ACC112 (cell line): ENCODE measurements at regions not wholly inside any gene's neighbourhood (a gene's known extent, or its start where the extent isn't known, plus 50 kb on each side); places are given as distances from the start of the nearest gene placed in this dataset.

Source experiments
- H2AFZ ChIP-seq: fragments of 200-600 bp; sonication (generic); one replicate; pipeline ENCODE4 v1.6.0; 2017; ENCODE audit warnings: antibody characterized with exemption, low read length; ENCODE audit not compliant: unreplicated experiment
- H3K27ac ChIP-seq: fragments of 200-600 bp; sonication (generic); 2 replicates; pipeline ENCODE4 v1.5.1; 2014; ENCODE audit warnings: low read depth, mild to moderate bottlenecking, antibody characterized with exemption, low read length, moderate library complexity
- H3K27me3 ChIP-seq: fragments of 200-600 bp; sonication (generic); 2 replicates; pipeline ENCODE4 v1.6.1; 2014; ENCODE audit warnings: mild to moderate bottlenecking, antibody characterized with exemption, low read length, moderate library complexity, mixed read lengths; ENCODE audit not compliant: insufficient read depth
- H3K36me3 ChIP-seq: fragments of 200-600 bp; sonication (generic); 2 replicates; pipeline ENCODE4 v1.6.1; 2016; ENCODE audit warnings: mild to moderate bottlenecking, antibody characterized with exemption, low read length, moderate library complexity, mixed read lengths; ENCODE audit not compliant: insufficient read depth
- H3K4me1 ChIP-seq: fragments of 200-600 bp; sonication (generic); one replicate; pipeline ENCODE4 v1.6.1; 2016; ENCODE audit warnings: low read length, mixed read lengths; ENCODE audit not compliant: insufficient read depth, unreplicated experiment, control insufficient read depth
- H3K4me3 ChIP-seq: fragments of 200-600 bp; sonication (generic); 2 replicates; pipeline ENCODE4 v1.5.1; 2014; ENCODE audit warnings: mild to moderate bottlenecking, low read depth, low read length
- H3K79me2 ChIP-seq: fragments of 200-600 bp; sonication (generic); one replicate; pipeline ENCODE4 v1.6.0; 2016; ENCODE audit warnings: low read length; ENCODE audit not compliant: control insufficient read depth, unreplicated experiment, insufficient read depth

- no peaks in the 10 kb centered on the region for H3K36me3 ChIP-seq
- H3K27ac ChIP-seq, result no peak overlapping the region
- no peaks in the 10 kb centered on the region for H3K79me2 ChIP-seq
- no peak overlapping the region for H2AFZ ChIP-seq
- no peaks in the 10 kb centered on the region for H3K4me1 ChIP-seq
- H3K4me3 ChIP-seq, result no peak overlapping the region
- no peaks in the 10 kb centered on the region for H3K27me3 ChIP-seq
These were observed 508.2 kb upstream of the KIF2B start for GRCh38 chr17:53314521-53314920.

GRCh38 chr17:53313746-53314145, 509.0 kb upstream of the KIF2B start:
- Histone ChIP-seq H2AFZ (no peak overlapping the region), H3K27ac (no peak overlapping the region), H3K4me3 (no peak overlapping the region), H3K36me3 (no peaks in the 10 kb centered on the region), H3K79me2 (no peaks in the 10 kb centered on the region), H3K4me1 (no peaks in the 10 kb centered on the region), H3K27me3 (no peaks in the 10 kb centered on the region)

- Histone ChIP-seq H3K27ac (no peak overlapping the region), H2AFZ (no peak overlapping the region), H3K4me3 (no peak overlapping the region), H3K36me3 (no peaks in the 10 kb centered on the region), H3K79me2 (no peaks in the 10 kb centered on the region), H3K27me3 (no peaks in the 10 kb centered on the region), H3K4me1 (no peaks in the 10 kb centered on the region)
These were observed 544.3 kb upstream of the KIF2B start for GRCh38 chr17:53278466-53278865.

GRCh38 chr17:53273126-53273525, 549.6 kb upstream of the KIF2B start:
- no peaks in the 10 kb centered on the region for H3K4me1 ChIP-seq
- H3K27ac ChIP-seq, result no peak overlapping the region
- no peak overlapping the region for H2AFZ ChIP-seq
- no peaks in the 10 kb centered on the region for H3K79me2 ChIP-seq
- no peak overlapping the region for H3K4me3 ChIP-seq
- H3K27me3 ChIP-seq, result no peaks in the 10 kb centered on the region
- H3K36me3 ChIP-seq, result no peaks in the 10 kb centered on the region

GRCh38 chr17:53270936-53271335, 551.8 kb upstream of the KIF2B start:
- Histone ChIP-seq H3K27me3 (no peaks in the 10 kb centered on the region), H3K27ac (no peak overlapping the region), H3K36me3 (no peaks in the 10 kb centered on the region), H3K4me3 (no peak overlapping the region), H3K79me2 (no peaks in the 10 kb centered on the region), H3K4me1 (no peaks in the 10 kb centered on the region), H2AFZ (no peak overlapping the region)

- no peaks in the 10 kb centered on the region for H3K27me3 ChIP-seq
- no peak overlapping the region for H3K27ac ChIP-seq
- no peaks in the 10 kb centered on the region for H3K79me2 ChIP-seq
- H2AFZ ChIP-seq, result no peak overlapping the region
- H3K36me3 ChIP-seq, result no peaks in the 10 kb centered on the region
- H3K4me3 ChIP-seq, result no peak overlapping the region
- H3K4me1 ChIP-seq, result no peaks in the 10 kb centered on the region
These were observed 558.0 kb upstream of the KIF2B start for GRCh38 chr17:53264730-53265129.

GRCh38 chr17:53253956-53254597, 568.6 kb upstream of the KIF2B start:
- no peaks in the 10 kb centered on the region for H3K27me3 ChIP-seq
- H3K4me1 ChIP-seq, result no peaks in the 10 kb centered on the region
- no peaks in the 10 kb centered on the region for H3K79me2 ChIP-seq
- H2AFZ ChIP-seq, result no peak overlapping the region
- H3K27ac ChIP-seq, result no peak overlapping the region
- no peaks in the 10 kb centered on the region for H3K36me3 ChIP-seq
- no peak overlapping the region for H3K4me3 ChIP-seq

- H3K36me3 ChIP-seq, result no peaks in the 10 kb centered on the region
- no peak overlapping the region for H3K27ac ChIP-seq
- no peak overlapping the region for H3K4me3 ChIP-seq
- no peaks in the 10 kb centered on the region for H3K4me1 ChIP-seq
- H3K27me3 ChIP-seq, result no peaks in the 10 kb centered on the region
- H3K79me2 ChIP-seq, result no peaks in the 10 kb centered on the region
- H2AFZ ChIP-seq, result no peak overlapping the region
These were observed 573.7 kb upstream of the KIF2B start for GRCh38 chr17:53249036-53249435.

GRCh38 chr17:53234138-53234537, 588.6 kb upstream of the KIF2B start:
- Histone ChIP-seq H3K4me3 (no peak overlapping the region), H3K4me1 (no peaks in the 10 kb centered on the region), H3K36me3 (no peaks in the 10 kb centered on the region), H3K27ac (no peak overlapping the region), H3K27me3 (no peaks in the 10 kb centered on the region), H3K79me2 (no peaks in the 10 kb centered on the region), H2AFZ (no peak overlapping the region)

- Histone ChIP-seq H3K4me3 (no peak overlapping the region), H2AFZ (no peak overlapping the region), H3K36me3 (no peaks in the 10 kb centered on the region), H3K27ac (no peak overlapping the region), H3K4me1 (no peaks in the 10 kb centered on the region), H3K79me2 (no peaks in the 10 kb centered on the region), H3K27me3 (no peaks in the 10 kb centered on the region)
These were observed 595.2 kb upstream of the KIF2B start for GRCh38 chr17:53227514-53227913.

- Histone ChIP-seq H2AFZ (no peak overlapping the region), H3K4me1 (no peaks in the 10 kb centered on the region), H3K4me3 (no peak overlapping the region), H3K27me3 (no peaks in the 10 kb centered on the region), H3K27ac (no peak overlapping the region), H3K36me3 (no peaks in the 10 kb centered on the region), H3K79me2 (no peaks in the 10 kb centered on the region)
These were observed 595.6 kb upstream of the KIF2B start for GRCh38 chr17:53227111-53227510.
